HG03025 (cell line): ENCODE measurements at regions not wholly inside any gene's neighbourhood (a gene's known extent, or its start where the extent isn't known, plus 50 kb on each side); places are given as distances from the start of the nearest gene placed in this dataset.
"Not testable (repeated sequence)": the region's sequence is repeated elsewhere in the genome, so short reads cannot be mapped to it uniquely, and the experiment has no call there.

Source experiments
- ATAC-seq: cut with Tn5 transposase; IDR thresholded peaks from one replicate; pipeline ENCODE4 v1.9.1; 2021; ENCODE audit warnings: mild to moderate bottlenecking, moderate library complexity; ENCODE audit not compliant: unreplicated experiment, low FRiP score

GRCh38 chr5:128778474-128778873, 186.8 kb upstream of the SLC27A6 start:
- ATAC-seq, result no peak

- no peak for ATAC-seq
Observed at GRCh38 chr5:128782446-128782845, 182.8 kb upstream of the SLC27A6 start.

GRCh38 chr5:128784726-128785125, 180.6 kb upstream of the SLC27A6 start:
- ATAC-seq, result no peak

GRCh38 chr5:128791312-128791711, 174.0 kb upstream of the SLC27A6 start:
- no peak for ATAC-seq

GRCh38 chr5:128796506-128796905, 168.8 kb upstream of the SLC27A6 start:
- ATAC-seq, result no peak

- ATAC-seq, result no peak
Observed at GRCh38 chr5:128798871-128799270, 166.4 kb upstream of the SLC27A6 start.

GRCh38 chr5:128799945-128800344, 165.3 kb upstream of the SLC27A6 start:
- ATAC-seq, result no peak

- no peak for ATAC-seq
Observed at GRCh38 chr5:128800377-128800776, 164.9 kb upstream of the SLC27A6 start.

- ATAC-seq, result no peak
Observed at GRCh38 chr5:128813317-128814070, 151.8 kb upstream of the SLC27A6 start.

GRCh38 chr5:128815201-128815600, 150.1 kb upstream of the SLC27A6 start:
- ATAC-seq, result no peak

- no peak for ATAC-seq
Observed at GRCh38 chr5:128825826-128826225, 139.5 kb upstream of the SLC27A6 start.

GRCh38 chr5:128826275-128826674, 139.0 kb upstream of the SLC27A6 start:
- ATAC-seq, result no peak

GRCh38 chr5:128836571-128836970, 128.7 kb upstream of the SLC27A6 start:
- no peak for ATAC-seq

GRCh38 chr5:128838623-128839022, 126.7 kb upstream of the SLC27A6 start:
- ATAC-seq, result no peak

GRCh38 chr5:128842241-128842640, 123.0 kb upstream of the SLC27A6 start:
- no peak for ATAC-seq

GRCh38 chr5:128844354-128844923, 120.8 kb upstream of the SLC27A6 start:
- ATAC-seq, result no peak

- ATAC-seq, result no peak
Observed at GRCh38 chr5:128850049-128850448, 115.2 kb upstream of the SLC27A6 start.

- no peak for ATAC-seq
Observed at GRCh38 chr5:128854931-128855330, 110.4 kb upstream of the SLC27A6 start.

GRCh38 chr5:128857076-128857677, 108.1 kb upstream of the SLC27A6 start:
- ATAC-seq, result no peak

GRCh38 chr5:128858995-128859394, 106.3 kb upstream of the SLC27A6 start:
- ATAC-seq, result no peak

GRCh38 chr5:128861155-128861554, 104.1 kb upstream of the SLC27A6 start:
- not testable (repeated sequence) for ATAC-seq

GRCh38 chr5:128869970-128870369, 95.3 kb upstream of the SLC27A6 start:
- no peak for ATAC-seq
